ENCODE measurements at regions not wholly inside any gene's neighbourhood (a gene's known extent, or its start where the extent isn't known, plus 50 kb on each side); places are given as distances from the start of the nearest gene placed in this dataset.

DNA sequence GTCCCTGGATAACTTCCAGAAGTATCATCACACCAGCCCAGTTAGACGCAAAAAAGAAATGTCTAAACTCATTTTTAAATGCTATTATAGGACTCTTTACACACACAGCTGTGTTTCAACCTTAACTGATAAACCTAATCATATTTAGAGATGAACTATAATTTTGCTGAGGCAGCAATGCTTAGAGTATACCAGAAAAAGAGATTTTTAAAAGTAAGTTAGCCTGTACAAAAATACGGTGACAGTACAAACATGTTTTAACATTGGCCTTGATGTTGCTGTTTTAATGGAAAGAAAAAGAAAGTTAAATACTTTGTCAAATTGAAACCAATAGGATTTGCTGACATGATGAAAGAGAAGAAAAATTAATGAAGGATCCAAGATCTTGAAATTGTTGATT lies 1341.2 kb upstream of the CDH6 start:
- no peak for TF ChIP-seq POLR2AphosphoS5 (IDR thresholded peaks at IDR 0.05)
- TF ChIP-seq POLR2A (IDR thresholded peaks at IDR 0.05) = no peak
- TF ChIP-seq, protein P1, sequence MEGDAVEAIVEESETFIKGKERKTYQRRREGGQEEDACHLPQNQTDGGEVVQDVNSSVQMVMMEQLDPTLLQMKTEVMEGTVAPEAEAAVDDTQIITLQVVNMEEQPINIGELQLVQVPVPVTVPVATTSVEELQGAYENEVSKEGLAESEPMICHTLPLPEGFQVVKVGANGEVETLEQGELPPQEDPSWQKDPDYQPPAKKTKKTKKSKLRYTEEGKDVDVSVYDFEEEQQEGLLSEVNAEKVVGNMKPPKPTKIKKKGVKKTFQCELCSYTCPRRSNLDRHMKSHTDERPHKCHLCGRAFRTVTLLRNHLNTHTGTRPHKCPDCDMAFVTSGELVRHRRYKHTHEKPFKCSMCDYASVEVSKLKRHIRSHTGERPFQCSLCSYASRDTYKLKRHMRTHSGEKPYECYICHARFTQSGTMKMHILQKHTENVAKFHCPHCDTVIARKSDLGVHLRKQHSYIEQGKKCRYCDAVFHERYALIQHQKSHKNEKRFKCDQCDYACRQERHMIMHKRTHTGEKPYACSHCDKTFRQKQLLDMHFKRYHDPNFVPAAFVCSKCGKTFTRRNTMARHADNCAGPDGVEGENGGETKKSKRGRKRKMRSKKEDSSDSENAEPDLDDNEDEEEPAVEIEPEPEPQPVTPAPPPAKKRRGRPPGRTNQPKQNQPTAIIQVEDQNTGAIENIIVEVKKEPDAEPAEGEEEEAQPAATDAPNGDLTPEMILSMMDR (IDR thresholded peaks at IDR 0.05) = no peak
